Epithelial cell of proximal tubule (primary cell): ENCODE measurements at regions not wholly inside any gene's neighbourhood (a gene's known extent, or its start where the extent isn't known, plus 50 kb on each side); places are given as distances from the start of the nearest gene placed in this dataset.

Experiments
- DNase-seq: peaks from one replicate; pipeline ENCODE4 v3.0.0-alpha.2; 2011; ENCODE audit warnings: low read depth
- H3K4me3 ChIP-seq: 2 replicates; pipeline ENCODE4 v1.5.1; 2011; ENCODE audit warnings: low read depth, mild to moderate bottlenecking, low read length
- TF ChIP-seq, protein P1 (sequence below): conservative IDR thresholded peaks from 2 replicates; pipeline ENCODE4 v1.5.1; 2012; ENCODE audit warnings: low read depth, mild to moderate bottlenecking, low read length

DNA sequence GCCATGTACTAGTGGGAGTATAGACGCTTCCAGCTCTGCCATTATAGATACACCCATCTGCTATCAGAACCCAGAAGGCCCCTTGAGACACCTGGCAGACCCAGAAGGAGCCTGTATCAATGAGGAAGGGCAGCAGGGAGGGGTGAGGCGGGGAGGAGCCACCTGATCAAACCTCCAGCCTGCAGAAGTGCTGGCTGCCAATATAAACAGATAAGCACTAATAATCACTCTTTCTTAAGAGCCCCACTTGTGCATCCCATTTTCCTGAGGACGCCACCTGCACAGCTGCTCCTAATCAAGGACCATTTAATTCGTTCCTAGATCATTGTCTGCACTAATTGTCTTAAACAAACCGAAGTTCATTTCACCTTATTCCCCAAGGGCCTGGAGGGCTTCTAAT lies 75.0 kb upstream of the NEK6 start:
- DNase-seq, result no peak
- H3K4me3 ChIP-seq, result no peak overlapping the region
- TF ChIP-seq, protein P1, sequence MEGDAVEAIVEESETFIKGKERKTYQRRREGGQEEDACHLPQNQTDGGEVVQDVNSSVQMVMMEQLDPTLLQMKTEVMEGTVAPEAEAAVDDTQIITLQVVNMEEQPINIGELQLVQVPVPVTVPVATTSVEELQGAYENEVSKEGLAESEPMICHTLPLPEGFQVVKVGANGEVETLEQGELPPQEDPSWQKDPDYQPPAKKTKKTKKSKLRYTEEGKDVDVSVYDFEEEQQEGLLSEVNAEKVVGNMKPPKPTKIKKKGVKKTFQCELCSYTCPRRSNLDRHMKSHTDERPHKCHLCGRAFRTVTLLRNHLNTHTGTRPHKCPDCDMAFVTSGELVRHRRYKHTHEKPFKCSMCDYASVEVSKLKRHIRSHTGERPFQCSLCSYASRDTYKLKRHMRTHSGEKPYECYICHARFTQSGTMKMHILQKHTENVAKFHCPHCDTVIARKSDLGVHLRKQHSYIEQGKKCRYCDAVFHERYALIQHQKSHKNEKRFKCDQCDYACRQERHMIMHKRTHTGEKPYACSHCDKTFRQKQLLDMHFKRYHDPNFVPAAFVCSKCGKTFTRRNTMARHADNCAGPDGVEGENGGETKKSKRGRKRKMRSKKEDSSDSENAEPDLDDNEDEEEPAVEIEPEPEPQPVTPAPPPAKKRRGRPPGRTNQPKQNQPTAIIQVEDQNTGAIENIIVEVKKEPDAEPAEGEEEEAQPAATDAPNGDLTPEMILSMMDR, result no peak

DNA sequence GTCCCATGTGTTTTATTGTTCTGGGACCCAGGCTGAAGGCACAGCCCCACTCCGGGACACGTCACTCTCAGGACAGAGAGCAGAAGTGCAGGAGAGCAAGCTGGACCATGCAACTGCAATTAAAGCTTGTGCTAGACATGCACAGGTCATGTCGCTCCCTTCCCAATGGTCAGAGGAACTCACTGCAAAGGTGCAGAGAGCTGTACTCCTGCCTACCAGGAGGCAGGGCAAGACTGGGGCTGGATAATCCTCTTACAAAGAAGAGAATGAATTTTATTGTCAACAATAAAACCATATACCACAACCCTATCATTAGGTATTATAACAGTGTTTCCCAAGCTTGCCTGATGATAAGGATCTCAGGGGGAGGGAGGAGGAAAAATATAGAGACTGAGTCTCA lies 74.0 kb upstream of the NEK6 start:
- DNase-seq, result no peak
- no peak overlapping the region for H3K4me3 ChIP-seq
- TF ChIP-seq, protein P1, result no peak

DNA sequence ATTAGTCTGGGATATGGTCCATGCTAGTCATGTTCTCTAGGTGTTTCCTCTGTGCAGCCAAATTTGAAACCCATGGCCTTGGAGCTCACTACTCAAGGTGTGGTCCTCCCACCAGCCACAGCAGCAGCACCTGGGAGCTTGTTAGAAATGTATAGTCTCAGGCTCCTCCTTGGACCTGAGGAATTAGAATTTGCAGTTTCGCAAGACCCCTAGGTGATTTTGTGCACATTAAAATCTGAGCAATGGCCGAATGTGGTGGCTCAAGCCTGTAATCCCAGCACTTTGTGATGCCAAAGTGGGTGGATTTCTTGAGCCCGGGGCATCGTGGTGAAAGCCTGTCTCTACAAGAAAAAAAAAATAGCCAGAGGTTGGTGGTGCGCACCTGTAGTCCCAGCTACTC lies 72.3 kb upstream of the NEK6 start:
- no peak overlapping the region for H3K4me3 ChIP-seq
- DNase-seq, result no peak
- TF ChIP-seq, protein P1, result no peak

DNA sequence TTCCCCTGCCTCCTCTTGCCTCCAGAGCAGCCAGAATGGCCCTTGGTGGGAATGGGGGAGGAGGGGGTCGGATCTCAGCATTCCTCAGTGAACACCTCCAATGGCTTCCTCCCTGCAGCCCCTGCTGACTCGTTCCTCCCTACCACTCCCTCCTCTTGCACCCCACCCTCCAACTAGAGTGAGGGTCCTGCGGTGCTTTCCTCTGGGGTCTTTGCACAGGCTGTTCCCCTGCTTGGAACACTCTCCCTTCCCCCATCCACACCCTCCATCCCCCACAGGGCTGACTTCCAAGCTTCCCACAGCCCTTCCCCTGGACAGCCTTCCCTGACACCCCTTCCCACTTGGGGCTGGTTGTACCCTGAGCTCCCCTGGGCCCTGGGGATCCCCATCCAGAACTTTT lies 70.4 kb upstream of the NEK6 start:
- no peak for DNase-seq
- no peak overlapping the region for H3K4me3 ChIP-seq
- TF ChIP-seq, protein P1, result no peak

DNA sequence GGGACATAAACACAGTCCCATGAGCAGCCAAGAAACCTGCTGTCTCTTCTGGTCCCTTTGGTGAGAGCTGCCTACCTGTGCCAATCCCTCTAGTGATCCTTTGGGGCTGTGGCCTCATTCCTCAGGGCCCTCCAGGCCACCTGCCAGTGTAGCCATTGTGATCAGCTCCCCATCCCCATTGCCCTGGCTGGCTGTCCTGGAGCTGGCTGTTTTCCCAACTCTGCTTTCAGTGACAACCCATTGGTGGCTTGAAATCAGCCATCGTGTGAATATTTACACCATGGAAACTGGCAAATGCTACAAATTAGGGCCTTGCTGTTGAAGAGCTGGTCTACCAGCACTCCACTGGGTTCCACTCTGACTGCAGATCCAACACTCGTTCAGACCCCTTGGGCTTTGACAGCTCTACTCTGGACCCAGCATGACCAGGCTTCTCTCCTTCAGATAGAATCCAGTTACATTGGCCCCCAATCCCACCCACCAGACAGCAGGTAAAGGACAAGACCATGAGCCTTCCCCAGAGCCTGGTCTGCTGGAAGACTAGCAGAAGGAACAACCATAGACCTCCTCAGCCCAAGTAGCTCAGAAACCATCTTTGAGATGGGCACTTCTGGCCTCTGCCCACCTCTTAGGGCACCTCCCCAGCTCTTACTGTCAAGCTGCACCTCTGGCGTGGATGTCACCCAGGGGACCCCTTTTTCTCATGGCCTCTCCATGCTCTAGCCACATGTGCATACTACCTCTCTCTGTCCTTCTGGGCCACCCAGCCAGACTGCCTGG lies 69.2 kb upstream of the NEK6 start:
- TF ChIP-seq, protein P1, result no peak
- DNase-seq, result no peak

DNA sequence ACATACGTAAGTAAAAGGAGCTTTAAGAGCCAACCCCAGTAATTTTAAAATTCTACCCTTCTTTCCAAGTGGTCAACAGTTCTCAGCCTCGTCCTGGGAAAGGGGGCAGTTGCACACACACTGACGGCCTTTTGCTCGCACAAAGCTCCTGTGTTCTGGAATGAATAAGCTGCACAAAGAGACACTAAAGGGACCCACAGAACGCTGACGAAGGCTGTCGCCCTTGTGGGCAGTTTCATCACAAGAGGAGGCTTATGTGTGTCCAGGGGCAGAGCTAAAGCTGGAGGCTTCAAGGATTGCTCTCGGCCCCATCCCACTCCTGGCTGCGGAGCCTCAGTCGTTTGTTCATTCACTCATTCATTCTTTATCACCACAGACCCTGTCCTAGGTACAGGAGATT lies 67.0 kb upstream of the NEK6 start:
- TF ChIP-seq, protein P1, result no peak
- H3K4me3 ChIP-seq, result no peak overlapping the region
- no peak for DNase-seq

More for the DNA sequence above, 69.2 kb upstream of the NEK6 start:
- no peak overlapping the region for H3K4me3 ChIP-seq
